ENCODE measurements at regions not wholly inside any gene's neighbourhood (a gene's known extent, or its start where the extent isn't known, plus 50 kb on each side); places are given as distances from the start of the nearest gene placed in this dataset.
"Not testable (repeated sequence)": the region's sequence is repeated elsewhere in the genome, so short reads cannot be mapped to it uniquely, and the experiment has no call there.

GRCh38 chr4:178198691-178199090 is 756.5 kb upstream of the AGA start:
- TF ChIP-seq POLR2A (IDR thresholded peaks at IDR 0.05) (no peak), CTCF (IDR thresholded peaks at IDR 0.05 in 4 of 5, conservative IDR thresholded peaks at IDR 0.05 in 1 of 5) (no peak)
- no peak for DNase-seq
- in situ Hi-C loops (cut with MboI; ENCODE audit: low sequenced_read_pairs in 4 of 4): no loop called here
- Histone ChIP-seq H3K27me3 (no peaks in the 10 kb centered on the region), H3K4me3 (no peak overlapping the region), H3K4me1 (no peaks in the 10 kb centered on the region), H3K36me3 (no peaks in the 10 kb centered on the region), H3K27ac (no peak overlapping the region), H3K9me3 (no peaks in the 10 kb centered on the region)
- intact Hi-C loops (cut with DNase I; ENCODE audit: low total_unique reads): no loop called here
- ATAC-seq: no peak

DNA sequence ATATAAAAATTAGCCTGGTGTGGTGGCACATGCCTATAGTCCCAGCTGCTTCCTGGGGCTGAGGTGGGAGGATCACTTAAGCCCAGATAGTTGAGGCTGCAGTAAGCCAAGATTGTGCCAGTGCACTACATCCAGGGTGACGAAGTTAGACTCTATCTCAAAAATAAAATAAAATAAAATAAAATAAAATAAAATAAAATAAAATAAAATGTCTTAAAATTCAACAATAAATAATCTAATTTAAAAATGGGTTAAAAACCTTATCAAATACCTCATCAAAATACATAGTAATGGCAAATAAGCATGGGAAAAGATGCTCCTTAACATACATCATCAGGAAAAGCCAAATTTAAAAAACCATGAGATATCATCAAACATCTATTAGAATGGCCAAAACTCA is 760.2 kb upstream of the AGA start:
- in situ Hi-C loops (cut with MboI; ENCODE audit: low sequenced_read_pairs in 4 of 4): no loop called here
- Histone ChIP-seq H3K4me3 (no peak overlapping the region), H3K27ac (no peak overlapping the region), H3K4me1 (no peaks in the 10 kb centered on the region), H3K9me3 (no peaks in the 10 kb centered on the region), H3K36me3 (no peaks in the 10 kb centered on the region), H3K27me3 (no peaks in the 10 kb centered on the region)
- DNase-seq (no peak), ATAC-seq (no peak)
- no peak for TF ChIP-seq CTCF (IDR thresholded peaks at IDR 0.05 in 4 of 5, conservative IDR thresholded peaks at IDR 0.05 in 1 of 5)
- TF ChIP-seq POLR2A (IDR thresholded peaks at IDR 0.05): no peak
- intact Hi-C loops (cut with DNase I; ENCODE audit: low total_unique reads): no loop called here

GRCh38 chr4:178205826-178206225 is 763.6 kb upstream of the AGA start:
- TF ChIP-seq CTCF (IDR thresholded peaks at IDR 0.05 in 4 of 5, conservative IDR thresholded peaks at IDR 0.05 in 1 of 5): no peak
- TF ChIP-seq POLR2A (IDR thresholded peaks at IDR 0.05): no peak
- H3K27me3 ChIP-seq: no peaks in the 10 kb centered on the region
- no peak for DNase-seq
- H3K9me3 ChIP-seq: no peaks in the 10 kb centered on the region
- no peak overlapping the region for H3K27ac ChIP-seq
- in situ Hi-C loops (cut with MboI; ENCODE audit: low sequenced_read_pairs in 4 of 4) (no loop called here), intact Hi-C loops (cut with DNase I; ENCODE audit: low total_unique reads) (no loop called here)
- no peak overlapping the region for H3K4me3 ChIP-seq
- H3K36me3 ChIP-seq: no peaks in the 10 kb centered on the region
- no peak for ATAC-seq
- no peaks in the 10 kb centered on the region for H3K4me1 ChIP-seq

GRCh38 chr4:178215309-178215708 is 773.1 kb upstream of the AGA start:
- no peak overlapping the region for H3K4me3 ChIP-seq
- no peaks in the 10 kb centered on the region for H3K36me3 ChIP-seq
- TF ChIP-seq POLR2A (IDR thresholded peaks at IDR 0.05) (no peak), CTCF (IDR thresholded peaks at IDR 0.05 in 4 of 5, conservative IDR thresholded peaks at IDR 0.05 in 1 of 5) (no peak)
- ATAC-seq (no peak), DNase-seq (no peak)
- H3K9me3 ChIP-seq: no peaks in the 10 kb centered on the region
- intact Hi-C loops (cut with DNase I; ENCODE audit: low total_unique reads) (no loop called here), in situ Hi-C loops (cut with MboI; ENCODE audit: low sequenced_read_pairs in 4 of 4) (no loop called here)
- H3K27me3 ChIP-seq: no peaks in the 10 kb centered on the region
- no peak overlapping the region for H3K27ac ChIP-seq
- H3K4me1 ChIP-seq: no peaks in the 10 kb centered on the region

DNA sequence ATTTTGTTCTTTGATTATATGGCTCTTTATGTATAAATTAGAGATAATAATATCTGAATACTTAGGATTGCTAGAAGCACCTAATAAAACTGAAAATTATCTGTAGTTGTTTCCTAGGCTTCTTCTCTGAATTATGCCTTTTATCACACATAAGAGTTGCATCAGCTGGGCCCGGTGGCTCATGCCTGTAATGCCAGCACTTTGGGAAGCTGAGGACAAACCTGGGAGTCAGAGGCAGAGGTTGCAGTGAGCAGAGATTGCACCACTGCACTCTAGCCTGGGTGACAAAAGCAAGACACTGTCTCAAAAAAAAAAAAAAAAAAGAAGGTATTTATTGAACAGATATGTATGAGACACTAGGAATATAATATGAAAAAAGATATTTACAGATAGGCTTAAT is 773.5 kb upstream of the AGA start:
- Histone ChIP-seq H3K4me3 (no peak overlapping the region), H3K4me1 (no peaks in the 10 kb centered on the region), H3K36me3 (no peaks in the 10 kb centered on the region), H3K9me3 (no peaks in the 10 kb centered on the region), H3K27me3 (no peaks in the 10 kb centered on the region), H3K27ac (no peak overlapping the region)
- DNase-seq (no peak), ATAC-seq (no peak)
- intact Hi-C loops (cut with DNase I; ENCODE audit: low total_unique reads) (no loop called here), in situ Hi-C loops (cut with MboI; ENCODE audit: low sequenced_read_pairs in 4 of 4) (no loop called here)
- TF ChIP-seq CTCF (IDR thresholded peaks at IDR 0.05 in 4 of 5, conservative IDR thresholded peaks at IDR 0.05 in 1 of 5) (no peak), POLR2A (IDR thresholded peaks at IDR 0.05) (no peak)

DNA sequence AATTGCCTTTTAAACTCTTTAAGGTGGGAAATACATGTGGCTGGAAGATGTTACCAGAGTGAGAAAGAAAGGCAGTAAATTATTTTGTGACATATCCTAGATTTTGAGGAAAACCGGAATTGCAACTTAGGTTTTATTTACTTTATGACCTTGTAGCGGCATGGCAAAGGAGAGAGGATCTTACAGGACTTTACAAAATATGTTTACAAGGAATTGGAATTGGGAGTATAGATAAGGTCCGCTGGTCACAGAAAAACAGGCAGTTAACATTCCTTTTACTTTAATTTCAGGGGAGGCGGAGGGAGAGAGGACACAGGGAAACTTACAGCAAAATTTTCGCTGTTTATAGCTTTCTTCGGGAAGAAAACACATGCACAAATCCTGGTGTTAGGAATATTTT is 784.2 kb upstream of the AGA start:
- ATAC-seq; H3K36me3 ChIP-seq; DNase-seq; in situ Hi-C loops (cut with MboI; ENCODE audit: low sequenced_read_pairs in 4 of 4); H3K27me3 ChIP-seq; H3K27ac ChIP-seq; H3K4me3 ChIP-seq; intact Hi-C loops (cut with DNase I; ENCODE audit: low total_unique reads); H3K4me1 ChIP-seq; H3K9me3 ChIP-seq: not testable (repeated sequence)

Measured in gastrocnemius medialis (tissue), 4 donors.